ENCODE measurements at regions not wholly inside any gene's neighbourhood (a gene's known extent, or its start where the extent isn't known, plus 50 kb on each side); places are given as distances from the start of the nearest gene placed in this dataset.

DNA sequence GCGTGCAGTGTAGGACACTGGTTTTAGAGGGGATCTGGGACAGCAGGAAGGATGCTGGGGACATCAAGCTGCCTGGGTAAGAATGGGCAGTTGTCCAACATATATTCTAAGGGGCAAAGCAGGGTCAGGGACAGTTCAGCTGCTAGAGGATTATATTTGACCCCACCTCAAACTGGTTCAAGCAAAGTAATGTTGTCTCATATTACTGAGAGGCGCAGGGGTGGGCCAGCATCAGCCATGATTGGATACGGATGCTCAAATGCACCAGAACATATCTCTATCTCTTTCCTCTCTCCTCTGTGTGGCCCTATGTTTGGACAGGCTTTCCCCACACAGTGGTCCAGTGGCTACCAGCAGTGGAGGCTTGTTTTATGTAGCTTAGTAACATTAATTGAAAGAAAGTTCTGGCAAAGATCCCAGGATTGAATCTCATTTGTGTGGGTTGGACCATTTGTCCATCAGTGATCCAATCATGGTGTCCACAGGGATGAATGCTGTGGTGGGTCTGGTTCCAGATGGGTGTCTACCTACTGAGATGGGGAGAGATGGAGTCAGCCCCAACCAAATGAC lies 49.8 kb upstream of the RGMA start:
- DNase-seq: no peak
